Mesenchymal stem cell (in vitro differentiated cells and primary cell): ENCODE measurements at regions not wholly inside any gene's neighbourhood (a gene's known extent, or its start where the extent isn't known, plus 50 kb on each side); places are given as distances from the start of the nearest gene placed in this dataset.

Source experiments
- DNase-seq: peaks from one replicate; pipeline ENCODE4 v3.0.0-alpha.2; 2013
- H2AFZ ChIP-seq: one replicate; pipeline ENCODE4 v1.6.1; 2013; ENCODE audit warnings: low read depth, mild to moderate bottlenecking, control low read depth, inconsistent platforms, low read length, moderate library complexity
- H2AK5ac ChIP-seq: 2 replicates; pipeline ENCODE4 v1.6.1; 2013; ENCODE audit warnings: low read length, moderate library complexity, mild to moderate bottlenecking, inconsistent platforms; ENCODE audit not compliant: severe bottlenecking
- H2BK120ac ChIP-seq: one replicate; pipeline ENCODE4 v1.6.1; 2013; ENCODE audit warnings: low read depth, mild to moderate bottlenecking, inconsistent platforms, low read length, moderate library complexity
- H2BK12ac ChIP-seq, 2 experiments: one replicate each; pipeline ENCODE4 v1.6.1; 2013; ENCODE audit warnings: inconsistent platforms in 2 of 2, low read length in 2 of 2, mild to moderate bottlenecking in 2 of 2, moderate library complexity in 2 of 2, control low read depth in 1 of 2
- H2BK15ac ChIP-seq: one replicate; pipeline ENCODE4 v1.6.1; 2013; ENCODE audit warnings: mild to moderate bottlenecking, low read depth, inconsistent platforms; ENCODE audit not compliant: poor library complexity, severe bottlenecking
- H2BK5ac ChIP-seq: 2 replicates; pipeline ENCODE4 v1.6.1; 2013; ENCODE audit warnings: low read depth, mild to moderate bottlenecking, low read length, control low read depth, inconsistent platforms; ENCODE audit not compliant: poor library complexity, severe bottlenecking
- H3K14ac ChIP-seq, 2 experiments: one replicate each; pipeline ENCODE4 v1.6.1; 2013; ENCODE audit warnings: inconsistent platforms in 2 of 2, low read length in 2 of 2, control low read depth in 1 of 2, mild to moderate bottlenecking in 1 of 2, moderate library complexity in 1 of 2
- H3K18ac ChIP-seq, 2 experiments: one replicate each; pipeline ENCODE4 v1.6.1; 2013; ENCODE audit warnings: inconsistent platforms in 2 of 2, low read length in 2 of 2, control low read depth in 1 of 2, low read depth in 1 of 2, mild to moderate bottlenecking in 1 of 2
- H3K23ac ChIP-seq, 2 experiments: one replicate each; pipeline ENCODE4 v1.6.1; 2013; ENCODE audit warnings: inconsistent platforms in 2 of 2, low read length in 2 of 2, mild to moderate bottlenecking in 2 of 2, moderate library complexity in 2 of 2, control low read depth in 1 of 2
- H3K27ac ChIP-seq: 2 replicates; pipeline ENCODE4 v1.5.1; 2013; ENCODE audit warnings: mild to moderate bottlenecking, moderate library complexity, low read length, control low read depth, inconsistent platforms; ENCODE audit not compliant: poor library complexity, severe bottlenecking
- H3K27me3 ChIP-seq, 2 experiments: 2 replicates each; pipeline versions ENCODE4 v1.6.1 to v1.7.0; 2013; ENCODE audit warnings: low read length in 2 of 2, mild to moderate bottlenecking in 2 of 2, moderate library complexity in 2 of 2, control low read depth in 1 of 2, inconsistent platforms in 1 of 2; ENCODE audit not compliant: control insufficient read depth in 1 of 2, insufficient read depth in 1 of 2
- H3K36me3 ChIP-seq, 2 experiments: 2 replicates each; pipeline versions ENCODE4 v1.6.1 to v1.7.0; 2013; ENCODE audit warnings: low read length in 2 of 2, control low read depth in 1 of 2, inconsistent platforms in 1 of 2, low read depth in 1 of 2, mild to moderate bottlenecking in 1 of 2; ENCODE audit not compliant: insufficient read depth in 2 of 2, control insufficient read depth in 1 of 2
- H3K4ac ChIP-seq, 2 experiments: one replicate each; pipeline ENCODE4 v1.6.1; 2013; ENCODE audit warnings: inconsistent platforms in 2 of 2, low read length in 2 of 2, mild to moderate bottlenecking in 2 of 2, moderate library complexity in 2 of 2, control low read depth in 1 of 2, low read depth in 1 of 2
- H3K4me1 ChIP-seq: 2 replicates; pipeline ENCODE4 v1.6.1; 2013; ENCODE audit warnings: low read depth, low read length, control low read depth; ENCODE audit not compliant: control insufficient read depth, insufficient read depth
- H3K4me2 ChIP-seq: 2 replicates; pipeline ENCODE4 v1.6.1; 2013; ENCODE audit warnings: low read length, mild to moderate bottlenecking, inconsistent platforms; ENCODE audit not compliant: poor library complexity, severe bottlenecking
- H3K4me3 ChIP-seq, 2 experiments: 2 replicates each; pipeline versions ENCODE4 v1.5.1 to v1.7.0; 2013; ENCODE audit warnings: low read length in 2 of 2, mild to moderate bottlenecking in 2 of 2, control low read depth in 1 of 2, low read depth in 1 of 2; ENCODE audit not compliant: insufficient read depth in 1 of 2
- H3K79me1 ChIP-seq: replicated peaks from 2 replicates; pipeline ENCODE4 v1.6.1; 2013; ENCODE audit warnings: mild to moderate bottlenecking, control low read depth, low read length, inconsistent platforms; ENCODE audit not compliant: poor library complexity, severe bottlenecking
- H3K9ac ChIP-seq: 2 replicates; pipeline ENCODE4 v1.7.0; 2013; ENCODE audit warnings: mild to moderate bottlenecking, low read length, moderate library complexity
- H3K9me3 ChIP-seq: 2 replicates; pipeline ENCODE4 v1.7.0; 2013; ENCODE audit warnings: mild to moderate bottlenecking, low read length; ENCODE audit not compliant: control insufficient read depth
- H4K8ac ChIP-seq: one replicate; pipeline ENCODE4 v1.6.1; 2013; ENCODE audit warnings: inconsistent platforms, mild to moderate bottlenecking, low read length, moderate library complexity
- H4K91ac ChIP-seq: one replicate; pipeline ENCODE4 v1.6.1; 2013; ENCODE audit warnings: mild to moderate bottlenecking, low read length, inconsistent platforms
- WGBS: methylation state at CpG from one replicate; pipeline ENCODE4 v1.1.7; 2013; ENCODE audit warnings: mixed read lengths; 5-methylcytosine and 5-hydroxymethylcytosine counted together

GRCh38 chr10:8296090-8296733 is 241.7 kb downstream of the GATA3 start:
- H2BK5ac ChIP-seq, result no peak overlapping the region
- H2BK15ac ChIP-seq, result no peak overlapping the region
- H3K4me2 ChIP-seq, result no peak overlapping the region
- no peak overlapping the region for H3K18ac ChIP-seq
- H2AFZ ChIP-seq, result no peak overlapping the region
- no peaks in the 10 kb centered on the region for H3K9me3 ChIP-seq
- H3K14ac ChIP-seq, result no peak overlapping the region
- H3K4me3 ChIP-seq, result no peak overlapping the region
- no peaks in the 10 kb centered on the region for H3K79me1 ChIP-seq
- H3K36me3 ChIP-seq, result no peaks in the 10 kb centered on the region
- DNase-seq, result no peak
- H2BK120ac ChIP-seq, result no peak overlapping the region
- H2BK12ac ChIP-seq, result no peak overlapping the region
- H3K9ac ChIP-seq, result no peak overlapping the region
- H3K4ac ChIP-seq, result no peak overlapping the region
- 25% methylated on average over 19 of the region's 22 CpGs for WGBS
- H4K8ac ChIP-seq, result no peak overlapping the region
- H3K23ac ChIP-seq, result no peak overlapping the region
- no peak overlapping the region for H4K91ac ChIP-seq
- no peak overlapping the region for H2AK5ac ChIP-seq
- H3K27me3 ChIP-seq, result peaks cover 0 to 7% of the 10 kb centered on the region in 2 experiments
- H3K4me1 ChIP-seq, result no peaks in the 10 kb centered on the region
- H3K27ac ChIP-seq, result no peak overlapping the region

- 78% methylated on average over 2 of the region's 2 CpGs for WGBS
- H3K23ac ChIP-seq, result no peak overlapping the region
- no peaks in the 10 kb centered on the region for H3K79me1 ChIP-seq
- no peak overlapping the region for H3K27ac ChIP-seq
- no peak overlapping the region for H4K91ac ChIP-seq
- no peak overlapping the region for H3K18ac ChIP-seq
- no peak overlapping the region for H3K4ac ChIP-seq
- no peak for DNase-seq
- peaks cover 0 to 7% of the 10 kb centered on the region in 2 experiments for H3K27me3 ChIP-seq
- H2BK12ac ChIP-seq, result no peak overlapping the region
- no peak overlapping the region for H3K4me3 ChIP-seq
- H2BK5ac ChIP-seq, result no peak overlapping the region
- H3K36me3 ChIP-seq, result no peaks in the 10 kb centered on the region
- H4K8ac ChIP-seq, result no peak overlapping the region
- H3K14ac ChIP-seq, result no peak overlapping the region
- no peak overlapping the region for H2AK5ac ChIP-seq
- no peaks in the 10 kb centered on the region for H3K4me1 ChIP-seq
- no peaks in the 10 kb centered on the region for H3K9me3 ChIP-seq
- no peak overlapping the region for H3K9ac ChIP-seq
- no peak overlapping the region for H2AFZ ChIP-seq
- no peak overlapping the region for H2BK120ac ChIP-seq
- no peak overlapping the region for H3K4me2 ChIP-seq
- no peak overlapping the region for H2BK15ac ChIP-seq
Measured at GRCh38 chr10:8296734-8297101, 242.2 kb downstream of the GATA3 start.

GRCh38 chr10:8297107-8297506 is 242.6 kb downstream of the GATA3 start:
- no peak overlapping the region for H2BK12ac ChIP-seq
- no peak overlapping the region for H3K18ac ChIP-seq
- H4K91ac ChIP-seq, result no peak overlapping the region
- 87% methylated on average over 2 of the region's 2 CpGs for WGBS
- H2BK15ac ChIP-seq, result no peak overlapping the region
- no peak overlapping the region for H4K8ac ChIP-seq
- no peak overlapping the region for H3K9ac ChIP-seq
- H3K27ac ChIP-seq, result no peak overlapping the region
- no peaks in the 10 kb centered on the region for H3K79me1 ChIP-seq
- no peaks in the 10 kb centered on the region for H3K36me3 ChIP-seq
- no peak overlapping the region for H3K14ac ChIP-seq
- no peak overlapping the region for H3K23ac ChIP-seq
- no peak overlapping the region for H3K4me3 ChIP-seq
- H3K9me3 ChIP-seq, result no peaks in the 10 kb centered on the region
- no peak overlapping the region for H2BK5ac ChIP-seq
- no peak overlapping the region for H3K4ac ChIP-seq
- no peak overlapping the region for H2AK5ac ChIP-seq
- peaks cover 0 to 7% of the 10 kb centered on the region in 2 experiments for H3K27me3 ChIP-seq
- H3K4me2 ChIP-seq, result no peak overlapping the region
- DNase-seq, result no peak
- H3K4me1 ChIP-seq, result no peaks in the 10 kb centered on the region
- no peak overlapping the region for H2BK120ac ChIP-seq
- H2AFZ ChIP-seq, result no peak overlapping the region

- no peak overlapping the region for H3K18ac ChIP-seq
- H2BK15ac ChIP-seq, result no peak overlapping the region
- no peak overlapping the region for H2BK120ac ChIP-seq
- no peaks in the 10 kb centered on the region for H3K4me1 ChIP-seq
- no peak overlapping the region for H4K8ac ChIP-seq
- H3K79me1 ChIP-seq, result no peaks in the 10 kb centered on the region
- peak; percentile 14 for DNase-seq
- no peak overlapping the region for H3K14ac ChIP-seq
- no peak overlapping the region for H2AFZ ChIP-seq
- H3K9me3 ChIP-seq, result no peaks in the 10 kb centered on the region
- no peak overlapping the region for H2AK5ac ChIP-seq
- H3K27ac ChIP-seq, result no peak overlapping the region
- H3K4me3 ChIP-seq, result no peak overlapping the region
- H3K4me2 ChIP-seq, result no peak overlapping the region
- H3K36me3 ChIP-seq, result no peaks in the 10 kb centered on the region
- no peak overlapping the region for H3K9ac ChIP-seq
- 63% methylated on average over 1 of the region's 1 CpG for WGBS
- no peak overlapping the region for H4K91ac ChIP-seq
- H2BK5ac ChIP-seq, result no peak overlapping the region
- H3K23ac ChIP-seq, result no peak overlapping the region
- no peak overlapping the region for H2BK12ac ChIP-seq
- H3K4ac ChIP-seq, result no peak overlapping the region
- peaks cover 0 to 7% of the 10 kb centered on the region in 2 experiments for H3K27me3 ChIP-seq
Measured at GRCh38 chr10:8297959-8298358, 243.5 kb downstream of the GATA3 start.
